ENCODE measurements at regions not wholly inside any gene's neighbourhood (a gene's known extent, or its start where the extent isn't known, plus 50 kb on each side); places are given as distances from the start of the nearest gene placed in this dataset.

DNA sequence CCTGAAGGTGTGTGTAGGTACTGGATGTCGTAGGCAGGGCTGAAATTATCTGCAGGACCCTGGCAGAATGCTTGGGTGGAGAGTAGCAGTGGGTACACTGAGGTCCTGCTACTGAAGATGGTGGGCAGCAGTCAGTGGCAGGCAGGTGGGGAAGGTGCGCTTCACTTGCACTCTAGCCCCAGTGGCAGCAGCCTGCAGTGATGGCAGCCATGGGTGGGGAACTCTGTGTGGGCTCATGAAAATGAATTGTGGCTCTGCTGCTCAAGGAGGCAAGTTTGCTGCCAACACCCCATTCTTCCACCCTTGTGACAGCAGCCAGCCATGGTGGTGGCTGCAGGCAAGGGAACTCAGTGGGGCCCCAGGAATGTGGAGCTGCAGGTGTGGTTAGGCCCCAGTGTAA is 1242.7 kb upstream of the MIR17HG start:
- Histone ChIP-seq H3K36me3 (ENCODE audit: control insufficient read depth in 1 of 2, insufficient read depth in 2 of 2, low read length in 2 of 2) (no peaks in the 10 kb centered on the region), H3K27ac (ENCODE audit: low read depth, low read length) (no peak overlapping the region), H3K9me2 (ENCODE audit: insufficient read depth) (no peaks in the 10 kb centered on the region), H3K4me2 (ENCODE audit: low read length) (no peak overlapping the region), H2AFZ (ENCODE audit: low read depth, low read length, poor library complexity, severe bottlenecking) (no peak overlapping the region), H4K20me1 (ENCODE audit: insufficient read depth) (no peaks in the 10 kb centered on the region; the same call in 1 of the 2 replicates), H3K9ac (ENCODE audit: low read length) (no peak overlapping the region), H3K79me2 (ENCODE audit: insufficient read depth, low read length) (no peaks in the 10 kb centered on the region), H3K4me1 (ENCODE audit: control insufficient read depth in 1 of 2, insufficient read depth in 2 of 2, low read length in 2 of 2) (no peaks in the 10 kb centered on the region), H3K9me3 (ENCODE audit: control insufficient read depth in 1 of 2, insufficient read depth in 1 of 2, low read depth in 1 of 2, low read length in 2 of 2) (no peaks in the 10 kb centered on the region; a peak in 2 of 4 replicates), H3K27me3 (ENCODE audit: insufficient read depth, low read length) (no peaks in the 10 kb centered on the region), H3K4me3 (replicated peaks in 1 of 2; ENCODE audit: low read depth in 1 of 2, low read length in 2 of 2) (no peak overlapping the region)
- intact Hi-C loops (cut with micrococcal nuclease): no loop called here
- ChIA-PET POLR2A (no interaction called here), CTCF (no interaction called here), RAD21 (ENCODE audit: low non-redundant PET in 1 of 2, low total read pairs in 2 of 2, uncharacterized antibody in 2 of 2, unreplicated experiment in 2 of 2) (no interaction called here)
- no peak for ATAC-seq
- no TSS peak for BruUV-seq (replicated peaks)
- no peak for DNase-seq (ENCODE audit: low read depth, low spot score)
- no peak for TF ChIP-seq ZNF274 (IDR thresholded peaks at IDR 0.05; ENCODE audit: low read depth, low read length)
- no peak for TF ChIP-seq JUND (IDR thresholded peaks at IDR 0.05)
- TF ChIP-seq, protein P1, sequence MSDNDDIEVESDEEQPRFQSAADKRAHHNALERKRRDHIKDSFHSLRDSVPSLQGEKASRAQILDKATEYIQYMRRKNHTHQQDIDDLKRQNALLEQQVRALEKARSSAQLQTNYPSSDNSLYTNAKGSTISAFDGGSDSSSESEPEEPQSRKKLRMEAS (IDR thresholded peaks at IDR 0.05): no peak
- TF ChIP-seq, protein P2, sequence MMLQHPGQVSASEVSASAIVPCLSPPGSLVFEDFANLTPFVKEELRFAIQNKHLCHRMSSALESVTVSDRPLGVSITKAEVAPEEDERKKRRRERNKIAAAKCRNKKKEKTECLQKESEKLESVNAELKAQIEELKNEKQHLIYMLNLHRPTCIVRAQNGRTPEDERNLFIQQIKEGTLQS (IDR thresholded peaks at IDR 0.05): no peak
- TF ChIP-seq, protein P3, sequence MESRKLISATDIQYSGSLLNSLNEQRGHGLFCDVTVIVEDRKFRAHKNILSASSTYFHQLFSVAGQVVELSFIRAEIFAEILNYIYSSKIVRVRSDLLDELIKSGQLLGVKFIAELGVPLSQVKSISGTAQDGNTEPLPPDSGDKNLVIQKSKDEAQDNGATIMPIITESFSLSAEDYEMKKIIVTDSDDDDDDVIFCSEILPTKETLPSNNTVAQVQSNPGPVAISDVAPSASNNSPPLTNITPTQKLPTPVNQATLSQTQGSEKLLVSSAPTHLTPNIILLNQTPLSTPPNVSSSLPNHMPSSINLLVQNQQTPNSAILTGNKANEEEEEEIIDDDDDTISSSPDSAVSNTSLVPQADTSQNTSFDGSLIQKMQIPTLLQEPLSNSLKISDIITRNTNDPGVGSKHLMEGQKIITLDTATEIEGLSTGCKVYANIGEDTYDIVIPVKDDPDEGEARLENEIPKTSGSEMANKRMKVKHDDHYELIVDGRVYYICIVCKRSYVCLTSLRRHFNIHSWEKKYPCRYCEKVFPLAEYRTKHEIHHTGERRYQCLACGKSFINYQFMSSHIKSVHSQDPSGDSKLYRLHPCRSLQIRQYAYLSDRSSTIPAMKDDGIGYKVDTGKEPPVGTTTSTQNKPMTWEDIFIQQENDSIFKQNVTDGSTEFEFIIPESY (IDR thresholded peaks at IDR 0.05; ENCODE audit: extremely low read depth, insufficient replicate concordance, low read length): no peak
- TF ChIP-seq ELF1 (IDR thresholded peaks at IDR 0.05; ENCODE audit: borderline replicate concordance, low read depth): no peak
- no peak for TF ChIP-seq ZFX (IDR thresholded peaks at IDR 0.05)
- TF ChIP-seq CBX3 (IDR thresholded peaks at IDR 0.05; ENCODE audit: low read depth): no peak

DNA sequence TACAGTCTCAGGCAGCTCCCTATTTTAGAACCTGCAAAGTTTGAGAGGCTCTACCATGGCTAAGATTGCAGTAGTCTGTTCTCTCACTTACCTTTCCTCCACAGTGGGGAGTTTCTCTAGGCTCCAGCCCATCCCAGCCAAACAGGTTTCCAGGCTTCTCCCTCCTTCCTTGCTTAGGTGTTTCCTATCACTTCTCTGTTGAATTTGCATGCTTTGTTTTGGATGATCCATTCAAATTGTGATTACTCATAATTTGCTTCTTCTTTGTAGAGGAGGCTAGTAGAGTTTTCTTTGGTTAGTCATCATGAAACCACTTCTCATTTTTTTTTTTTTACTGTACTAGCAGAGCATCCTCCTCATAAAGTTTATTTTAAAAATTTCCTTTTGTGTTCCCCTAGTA is 1242.2 kb upstream of the MIR17HG start:
- CTCF ChIA-PET: no interaction called here
- Histone ChIP-seq H3K36me3 (ENCODE audit: control insufficient read depth in 1 of 2, insufficient read depth in 2 of 2, low read length in 2 of 2) (no peaks in the 10 kb centered on the region), H3K9me2 (ENCODE audit: insufficient read depth) (no peaks in the 10 kb centered on the region), H3K9ac (ENCODE audit: low read length) (no peak overlapping the region), H3K4me1 (ENCODE audit: control insufficient read depth in 1 of 2, insufficient read depth in 2 of 2, low read length in 2 of 2) (no peaks in the 10 kb centered on the region), H3K27ac (ENCODE audit: low read depth, low read length) (no peak overlapping the region), H3K27me3 (ENCODE audit: insufficient read depth, low read length) (no peaks in the 10 kb centered on the region), H3K4me2 (ENCODE audit: low read length) (no peak overlapping the region), H3K4me3 (replicated peaks in 1 of 2; ENCODE audit: low read depth in 1 of 2, low read length in 2 of 2) (no peak overlapping the region), H4K20me1 (ENCODE audit: insufficient read depth) (no peaks in the 10 kb centered on the region; the same call in 1 of the 2 replicates), H3K79me2 (ENCODE audit: insufficient read depth, low read length) (no peaks in the 10 kb centered on the region), H3K9me3 (ENCODE audit: control insufficient read depth in 1 of 2, insufficient read depth in 1 of 2, low read depth in 1 of 2, low read length in 2 of 2) (no peaks in the 10 kb centered on the region; a peak in 2 of 4 replicates), H2AFZ (ENCODE audit: low read depth, low read length, poor library complexity, severe bottlenecking) (no peak overlapping the region)
- intact Hi-C loops (cut with micrococcal nuclease): no loop called here
- no TSS peak for BruUV-seq (replicated peaks)
- DNase-seq (ENCODE audit: low read depth, low spot score) (no peak), ATAC-seq (no peak)
- POLR2A ChIA-PET: interaction anchor here (0.7 kb wide), 1 partner anchor 56 kb away, joined by 3 read pairs; no protein-coding TSS in a partner anchor
- RAD21 ChIA-PET (ENCODE audit: low non-redundant PET in 1 of 2, low total read pairs in 2 of 2, uncharacterized antibody in 2 of 2, unreplicated experiment in 2 of 2): no interaction called here
- TF ChIP-seq YY1 (IDR thresholded peaks at IDR 0.05; ENCODE audit: extremely low read depth, insufficient replicate concordance, low read depth, low read length): no peak
- TF ChIP-seq ELF1 (IDR thresholded peaks at IDR 0.05; ENCODE audit: borderline replicate concordance, low read depth): no peak
- no peak for TF ChIP-seq CEBPB (IDR thresholded peaks at IDR 0.05; ENCODE audit: low read depth)
- no peak for TF ChIP-seq JUND (IDR thresholded peaks at IDR 0.05)
- TF ChIP-seq, protein P2 (IDR thresholded peaks at IDR 0.05): no peak
- TF ChIP-seq EGR1 (IDR thresholded peaks at IDR 0.05; ENCODE audit: low read depth): no peak
- no peak for TF ChIP-seq FOSL1 (IDR thresholded peaks at IDR 0.05; ENCODE audit: low read depth)
- no peak for TF ChIP-seq SP1 (IDR thresholded peaks at IDR 0.05; ENCODE audit: low read depth)
- no peak for TF ChIP-seq TCF7L2 (IDR thresholded peaks at IDR 0.05; ENCODE audit: borderline replicate concordance, extremely low read depth, insufficient read depth, insufficient read length)
- no peak for TF ChIP-seq EZH2 (IDR thresholded peaks at IDR 0.05)
- TF ChIP-seq ZFX (IDR thresholded peaks at IDR 0.05): no peak
- TF ChIP-seq POLR2A (IDR thresholded peaks at IDR 0.05; ENCODE audit: borderline replicate concordance, extremely low read depth, insufficient read depth, insufficient read length): no peak
- no peak for TF ChIP-seq SRF (IDR thresholded peaks at IDR 0.05; ENCODE audit: low read depth)
- TF ChIP-seq, protein P3 (IDR thresholded peaks at IDR 0.05; ENCODE audit: extremely low read depth, insufficient replicate concordance, low read length): no peak

All from HCT116 (cell line).